Mucosa of rectum (tissue), 2 donors: ENCODE measurements at regions not wholly inside any gene's neighbourhood (a gene's known extent, or its start where the extent isn't known, plus 50 kb on each side); places are given as distances from the start of the nearest gene placed in this dataset.

Experiments
- H3K27ac ChIP-seq, 2 donors: one replicate each; pipeline ENCODE4 v1.7.0; 2013; ENCODE audit warnings: inconsistent platforms in 2 of 2, low read depth in 2 of 2, low read length in 2 of 2
- H3K27me3 ChIP-seq, 2 donors: one replicate each; pipeline ENCODE4 v1.7.0; 2013; ENCODE audit warnings: low read length in 2 of 2; ENCODE audit not compliant: control insufficient read depth in 2 of 2, insufficient read depth in 2 of 2
- H3K36me3 ChIP-seq, 2 donors: one replicate each; pipeline ENCODE4 v1.7.0; 2013; ENCODE audit warnings: low read length in 2 of 2; ENCODE audit not compliant: control insufficient read depth in 2 of 2, insufficient read depth in 2 of 2
- H3K4me1 ChIP-seq, 2 donors: one replicate each; pipeline ENCODE4 v1.7.0; 2013; ENCODE audit warnings: low read length in 2 of 2, mild to moderate bottlenecking in 1 of 2; ENCODE audit not compliant: control insufficient read depth in 2 of 2, insufficient read depth in 2 of 2
- H3K4me3 ChIP-seq, 2 donors: one replicate each; pipeline ENCODE4 v1.7.0; 2013; ENCODE audit warnings: low read length in 2 of 2
- H3K9ac ChIP-seq, 2 donors: one replicate each; pipeline ENCODE4 v1.7.0; 2013; ENCODE audit warnings: low read length in 2 of 2, low read depth in 1 of 2, mild to moderate bottlenecking in 1 of 2
- H3K9me3 ChIP-seq, 2 donors: one replicate each; pipeline ENCODE4 v1.7.0; 2013; ENCODE audit warnings: low read length in 2 of 2; ENCODE audit not compliant: control insufficient read depth in 2 of 2
- donor health status: healthy.
- donor health status: Normal muscosa, but diverticular disease.

- Histone ChIP-seq H3K9me3 (no peaks in the 10 kb centered on the region), H3K4me3 (no peak overlapping the region), H3K9ac (no peak overlapping the region), H3K4me1 (no peaks in the 10 kb centered on the region), H3K36me3 (no peaks in the 10 kb centered on the region), H3K27me3 (no peaks in the 10 kb centered on the region), H3K27ac (no peak overlapping the region)
Measured at GRCh38 chr4:187921946-187922623, 73.5 kb upstream of the ZFP42 start.

- Histone ChIP-seq H3K36me3 (no peaks in the 10 kb centered on the region), H3K9me3 (no peaks in the 10 kb centered on the region), H3K27me3 (no peaks in the 10 kb centered on the region), H3K9ac (no peak overlapping the region), H3K4me1 (no peaks in the 10 kb centered on the region), H3K4me3 (no peak overlapping the region), H3K27ac (no peak overlapping the region)
Measured at GRCh38 chr4:187929024-187929423, 66.5 kb upstream of the ZFP42 start.

GRCh38 chr4:187934766-187935165 is 60.8 kb upstream of the ZFP42 start:
- Histone ChIP-seq H3K27me3 (no peaks in the 10 kb centered on the region), H3K27ac (no peak overlapping the region), H3K4me1 (no peaks in the 10 kb centered on the region), H3K9ac (no peak overlapping the region), H3K9me3 (no peaks in the 10 kb centered on the region), H3K4me3 (no peak overlapping the region), H3K36me3 (no peaks in the 10 kb centered on the region)

GRCh38 chr4:187937557-187937956 is 58.0 kb upstream of the ZFP42 start:
- Histone ChIP-seq H3K36me3 (no peaks in the 10 kb centered on the region), H3K27me3 (no peaks in the 10 kb centered on the region), H3K9me3 (no peaks in the 10 kb centered on the region), H3K27ac (no peak overlapping the region), H3K9ac (no peak overlapping the region), H3K4me1 (no peaks in the 10 kb centered on the region), H3K4me3 (no peak overlapping the region)

GRCh38 chr4:187940299-187940698 is 55.3 kb upstream of the ZFP42 start:
- no peak overlapping the region for H3K9ac ChIP-seq
- no peaks in the 10 kb centered on the region for H3K36me3 ChIP-seq
- no peaks in the 10 kb centered on the region for H3K4me1 ChIP-seq
- H3K27ac ChIP-seq: no peak overlapping the region
- no peaks in the 10 kb centered on the region for H3K27me3 ChIP-seq
- no peaks in the 10 kb centered on the region for H3K9me3 ChIP-seq
- no peak overlapping the region for H3K4me3 ChIP-seq

- no peak overlapping the region for H3K9ac ChIP-seq
- H3K4me3 ChIP-seq: no peak overlapping the region
- no peaks in the 10 kb centered on the region for H3K27me3 ChIP-seq
- no peaks in the 10 kb centered on the region for H3K9me3 ChIP-seq
- no peaks in the 10 kb centered on the region for H3K4me1 ChIP-seq
- H3K27ac ChIP-seq: no peak overlapping the region
- no peaks in the 10 kb centered on the region for H3K36me3 ChIP-seq
Measured at GRCh38 chr4:187942968-187943367, 52.6 kb upstream of the ZFP42 start.

GRCh38 chr4:187944179-187944578 is 51.4 kb upstream of the ZFP42 start:
- Histone ChIP-seq H3K27me3 (no peaks in the 10 kb centered on the region), H3K4me1 (no peaks in the 10 kb centered on the region), H3K9me3 (no peaks in the 10 kb centered on the region), H3K27ac (no peak overlapping the region), H3K36me3 (no peaks in the 10 kb centered on the region), H3K4me3 (no peak overlapping the region), H3K9ac (no peak overlapping the region)
